Stimulated activated naive CD8-positive, alpha-beta T cell treated with anti-CD3 and anti-CD28 coated beads, Interleukin-15, amount 100 ng/mL, for 72 hours (primary cell): ENCODE measurements at regions not wholly inside any gene's neighbourhood (a gene's known extent, or its start where the extent isn't known, plus 50 kb on each side); places are given as distances from the start of the nearest gene placed in this dataset.
A peak's percentile ranks its signal among the peaks of the same experiment; 100 is the strongest.
"Not testable (repeated sequence)": the region's sequence is repeated elsewhere in the genome, so short reads cannot be mapped to it uniquely, and the experiment has no call there.

ENCODE experiments used
- ATAC-seq: fragments of 150-1000 bp; cut with Tn5 transposase; 2 replicates; pipeline ENCODE4 v1.10.0; 2021; ENCODE audit warnings: mild to moderate bottlenecking, moderate library complexity
- DNase-seq, 2 donors: peaks; one replicate each; pipeline ENCODE4 v3.0.0; 2021 to 2022
- H3K27ac Mint-ChIP-seq, 2 donors: one replicate each; pipeline ENCODE4 v1.8.0; 2022; ENCODE audit warnings: mild to moderate bottlenecking in 2 of 2, mixed read lengths in 2 of 2, moderate library complexity in 2 of 2
- H3K27me3 Mint-ChIP-seq: one replicate; pipeline ENCODE4 v1.8.0; 2022; ENCODE audit warnings: mixed read lengths
- H3K4me1 Mint-ChIP-seq: one replicate; pipeline ENCODE4 v1.8.0; 2022; ENCODE audit warnings: mild to moderate bottlenecking, mixed read lengths
- H3K4me3 Mint-ChIP-seq, 2 donors: one replicate each; pipeline ENCODE4 v1.8.0; 2022; ENCODE audit warnings: mild to moderate bottlenecking in 2 of 2, mixed read lengths in 2 of 2, moderate library complexity in 1 of 2
- H3K9me3 Mint-ChIP-seq, 2 donors: one replicate each; pipeline ENCODE4 v1.8.0; 2022; ENCODE audit warnings: mixed read lengths in 2 of 2

DNA sequence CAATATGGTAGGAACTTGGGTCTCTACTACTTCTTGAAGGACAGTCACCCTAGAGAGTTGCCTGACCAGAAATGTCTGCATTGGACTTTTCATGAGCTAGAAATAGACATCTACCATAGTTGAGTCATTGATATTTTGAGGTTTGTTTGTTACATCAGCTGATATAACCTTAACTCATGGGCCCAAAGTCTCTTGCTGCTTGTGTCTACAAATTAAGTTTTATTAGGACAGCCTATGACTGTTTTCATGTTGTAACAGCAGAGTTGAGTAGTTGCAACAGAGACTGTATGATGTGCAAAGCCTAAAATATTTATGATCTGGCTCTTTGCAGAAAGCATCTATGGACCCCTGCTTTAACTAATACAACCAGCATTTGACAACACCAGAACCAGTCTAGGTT, 155.3 kb downstream of the MIAT start:
- no peak overlapping the region for H3K27ac Mint-ChIP-seq

DNA sequence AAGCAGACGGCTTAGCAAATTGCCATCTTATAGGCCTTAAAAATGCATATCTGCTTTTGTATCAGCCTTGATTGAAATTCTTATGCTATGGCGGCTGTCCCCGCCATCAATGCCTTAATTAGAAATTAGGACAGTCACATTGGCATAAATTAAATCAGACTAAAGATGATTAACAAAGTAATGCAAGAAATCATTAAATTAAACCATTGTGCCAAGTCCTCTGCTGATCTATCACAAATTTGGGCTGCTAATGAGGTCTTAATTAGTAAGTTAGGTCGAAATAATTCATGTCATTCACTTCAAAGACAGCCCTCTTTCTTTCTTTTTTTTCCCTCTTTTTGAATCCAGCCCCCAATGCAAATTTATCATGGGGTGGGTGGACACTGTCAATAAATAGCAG, 159.3 kb downstream of the MIAT start:
- Mint-ChIP-seq H3K27ac (no peak overlapping the region), H3K4me3 (no peak overlapping the region), H3K9me3 (peaks cover 3 to 18% of the 10 kb centered on the region in 2 donors), H3K27me3 (no peaks in the 10 kb centered on the region), H3K4me1 (no peaks in the 10 kb centered on the region)
- no peak for DNase-seq
- no peak for ATAC-seq

More for the DNA sequence above, 155.3 kb downstream of the MIAT start:
- H3K27me3 Mint-ChIP-seq = no peaks in the 10 kb centered on the region
- peaks cover under 1 to 8% of the 10 kb centered on the region in 2 donors for H3K9me3 Mint-ChIP-seq
- H3K4me1 Mint-ChIP-seq = no peaks in the 10 kb centered on the region
- no peak for DNase-seq
- ATAC-seq = no peak
- no peak overlapping the region for H3K4me3 Mint-ChIP-seq

DNA sequence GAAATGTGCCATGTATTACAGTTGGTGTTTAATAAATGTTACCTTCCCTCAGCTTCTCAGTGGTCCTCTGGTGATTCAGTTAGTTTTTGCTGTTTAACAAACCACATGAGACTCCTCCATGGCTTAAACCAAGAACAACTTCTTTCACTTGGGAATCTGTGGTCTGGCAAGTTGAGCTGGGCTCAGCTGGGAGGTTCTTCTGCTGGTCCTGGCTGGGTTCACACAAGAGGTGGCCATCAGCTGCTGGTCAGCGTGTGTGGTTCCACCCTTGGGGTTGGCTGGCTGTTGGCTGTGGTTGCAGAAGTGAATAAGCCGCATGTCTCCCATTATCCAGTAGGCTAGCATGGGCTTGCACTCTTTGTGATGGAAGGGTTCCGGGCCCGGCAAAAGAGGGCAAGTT, 160.5 kb downstream of the MIAT start:
- no peak for ATAC-seq

DNA sequence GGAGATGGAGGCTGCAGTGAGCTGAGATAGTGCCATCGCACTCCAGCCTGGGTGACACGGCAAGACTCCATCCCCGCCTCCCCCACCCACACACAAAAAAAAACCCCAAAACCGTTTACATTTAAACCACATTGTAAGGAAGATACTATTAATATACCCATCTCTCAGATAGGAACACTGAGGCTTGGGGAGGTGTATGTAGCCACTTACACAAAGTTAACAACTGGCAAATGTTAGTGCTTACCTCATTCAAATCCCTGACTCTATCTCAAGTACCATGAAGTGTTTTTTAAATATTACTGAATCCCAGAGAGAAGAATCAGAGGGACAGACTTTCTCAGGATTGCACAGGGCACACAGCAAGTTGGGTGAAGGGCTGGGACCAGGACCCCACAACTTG, 164.5 kb downstream of the MIAT start:
- no peak for ATAC-seq
- Mint-ChIP-seq H3K4me1 (no peaks in the 10 kb centered on the region), H3K4me3 (no peak overlapping the region), H3K9me3 (peaks cover 3 to 18% of the 10 kb centered on the region in 2 donors), H3K27me3 (no peaks in the 10 kb centered on the region), H3K27ac (no peak overlapping the region)
- DNase-seq = no peak

More for the DNA sequence above, 160.5 kb downstream of the MIAT start:
- Mint-ChIP-seq H3K4me3 (no peak overlapping the region), H3K4me1 (no peaks in the 10 kb centered on the region), H3K27me3 (no peaks in the 10 kb centered on the region), H3K9me3 (peaks cover 3 to 18% of the 10 kb centered on the region in 2 donors), H3K27ac (peak overlapping the region in 1 of 2 donors; percentile 63)
- DNase-seq = no peak

DNA sequence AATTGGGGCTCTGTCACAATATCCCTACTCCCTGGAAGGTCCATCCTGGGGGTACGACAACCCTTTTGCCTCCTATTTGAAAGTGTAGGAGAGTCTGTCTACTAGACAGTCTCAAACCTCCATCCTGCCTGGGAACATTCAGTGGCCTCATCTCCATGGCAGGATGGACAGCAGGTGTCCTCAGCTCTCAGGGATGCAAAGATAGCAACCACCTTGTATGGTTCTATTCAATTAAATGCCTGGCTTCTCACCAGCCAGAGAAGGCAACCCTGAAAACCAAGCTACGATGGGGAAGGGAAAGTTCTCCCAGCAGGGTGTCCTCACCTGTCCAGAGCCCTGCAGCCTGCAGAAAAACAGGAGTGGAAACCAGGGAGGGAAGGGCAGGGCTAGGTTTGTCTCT, 164.9 kb downstream of the MIAT start:
- ATAC-seq (no peak), DNase-seq (no peak)
- H3K9me3 Mint-ChIP-seq = peaks cover 3 to 14% of the 10 kb centered on the region in 2 donors
- no peak overlapping the region for H3K4me3 Mint-ChIP-seq
- no peaks in the 10 kb centered on the region for H3K27me3 Mint-ChIP-seq
- no peak overlapping the region for H3K27ac Mint-ChIP-seq
- no peaks in the 10 kb centered on the region for H3K4me1 Mint-ChIP-seq

DNA sequence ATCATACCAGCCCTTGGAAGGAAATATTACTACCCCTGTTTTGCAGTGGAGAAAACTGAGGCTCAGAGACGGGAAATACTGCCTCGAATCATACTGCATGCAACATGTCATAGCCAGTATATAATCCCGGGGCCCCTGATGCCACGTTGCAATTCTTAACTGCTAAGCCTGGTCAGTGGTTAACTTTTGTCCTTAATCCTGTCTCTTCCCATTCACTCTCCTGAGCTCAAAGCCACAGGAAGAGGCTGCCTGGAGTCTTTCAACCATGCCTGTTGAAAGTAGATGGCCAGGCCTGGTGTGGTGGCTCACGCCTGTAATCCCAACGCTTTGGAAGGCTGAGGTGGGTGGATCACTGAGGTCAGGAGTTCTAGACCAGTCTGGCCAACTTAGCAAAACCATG, 166.6 kb downstream of the MIAT start:
- H3K9me3 Mint-ChIP-seq = no peaks in the 10 kb centered on the region
- H3K4me3 Mint-ChIP-seq = no peak overlapping the region
- DNase-seq (no peak), ATAC-seq (no peak)
- H3K27ac Mint-ChIP-seq = no peak overlapping the region
- no peaks in the 10 kb centered on the region for H3K27me3 Mint-ChIP-seq
- no peaks in the 10 kb centered on the region for H3K4me1 Mint-ChIP-seq

DNA sequence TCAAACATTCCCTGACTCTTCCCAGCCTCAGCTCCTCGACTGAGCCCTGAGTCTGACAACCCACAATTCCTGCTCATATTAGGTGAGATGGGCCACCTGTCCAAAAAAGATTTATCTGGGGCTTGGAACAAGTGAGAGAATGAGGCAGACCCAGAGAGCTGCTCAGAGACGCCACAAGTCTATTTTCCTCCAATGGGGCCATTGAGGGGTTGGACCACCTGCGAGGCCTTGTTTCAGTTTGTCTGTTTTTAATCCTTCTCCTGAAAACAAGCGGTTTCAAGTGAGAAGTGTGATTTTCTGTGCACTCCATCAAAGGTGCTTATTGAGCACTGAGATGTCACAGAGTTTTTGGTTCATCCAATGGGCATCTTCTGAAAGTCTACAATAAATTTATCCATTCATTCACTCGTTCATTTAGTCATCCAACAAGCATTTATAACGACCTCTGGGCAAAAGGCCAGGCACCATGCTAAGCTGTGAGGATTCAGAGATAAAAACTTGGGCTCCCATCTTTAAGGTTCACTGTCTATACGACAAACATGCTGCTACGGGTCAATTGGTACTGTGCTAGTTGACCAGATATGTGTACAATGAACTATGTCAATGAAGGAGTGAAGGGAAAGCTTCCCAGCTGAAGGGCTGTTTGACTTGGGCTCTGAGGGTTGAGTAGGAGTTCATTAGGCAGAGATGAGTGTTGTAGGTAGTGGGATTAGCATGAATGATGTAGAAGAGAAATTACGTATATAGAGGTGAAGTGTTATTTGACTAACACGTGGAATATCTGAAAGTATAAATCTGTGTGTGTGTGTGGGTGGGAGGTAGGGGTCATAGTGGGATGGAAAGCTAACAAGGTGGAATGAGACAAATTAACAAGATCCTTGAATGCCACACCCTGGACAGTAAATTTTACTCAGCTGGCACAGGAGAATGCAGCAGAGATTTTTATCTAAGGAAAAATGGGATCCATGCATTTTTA, 168.9 kb downstream of the MIAT start:
- Mint-ChIP-seq H3K4me3 (no peak overlapping the region), H3K27ac (no peak overlapping the region), H3K9me3 (no peaks in the 10 kb centered on the region), H3K4me1 (no peaks in the 10 kb centered on the region), H3K27me3 (no peaks in the 10 kb centered on the region)
- DNase-seq = no peak
- ATAC-seq = no peak

DNA sequence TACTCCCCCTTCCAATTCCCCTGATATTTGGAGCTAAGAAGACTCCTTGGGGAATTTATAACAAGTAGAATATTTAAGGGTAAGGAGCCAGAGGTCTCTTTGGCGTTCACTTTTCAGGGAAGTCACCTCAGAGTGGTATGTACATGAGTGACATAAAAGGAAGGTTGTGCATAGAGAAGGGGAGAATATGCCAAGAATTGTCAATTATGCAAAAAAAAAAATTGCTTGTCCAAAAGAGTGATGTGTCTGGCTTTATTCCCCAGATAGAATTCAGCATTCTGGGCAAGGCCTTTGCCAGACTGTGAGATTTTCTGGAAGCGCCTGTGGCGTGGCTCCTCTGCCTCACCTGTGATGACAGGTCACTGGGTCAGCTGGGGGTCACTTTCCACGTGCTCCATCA, 170.2 kb downstream of the MIAT start:
- DNase-seq (no peak), ATAC-seq (no peak)
- Mint-ChIP-seq H3K27ac (no peak overlapping the region), H3K4me3 (no peak overlapping the region), H3K4me1 (no peaks in the 10 kb centered on the region), H3K27me3 (no peaks in the 10 kb centered on the region), H3K9me3 (no peaks in the 10 kb centered on the region)

DNA sequence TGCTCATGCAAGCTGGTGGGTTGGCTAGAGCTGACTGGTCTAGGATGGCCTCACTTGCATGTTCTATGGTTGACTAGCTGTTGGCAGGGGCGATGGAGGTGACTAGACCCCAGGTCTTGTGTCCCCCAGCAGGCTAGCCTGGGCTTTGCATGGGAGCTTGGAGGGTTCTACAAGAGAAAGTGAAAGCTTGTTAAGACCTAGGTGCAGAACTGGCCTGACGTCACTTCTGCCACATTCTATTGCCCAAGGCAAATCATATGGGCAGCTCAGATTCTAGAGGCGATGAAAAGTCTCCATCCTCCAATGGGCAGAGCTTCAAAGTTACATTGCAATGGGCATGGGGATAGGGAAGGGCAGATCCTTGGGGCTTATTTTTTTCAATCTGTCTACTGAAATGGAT, 170.9 kb downstream of the MIAT start:
- H3K4me3 Mint-ChIP-seq = no peak overlapping the region
- H3K27ac Mint-ChIP-seq = no peak overlapping the region
- no peaks in the 10 kb centered on the region for H3K9me3 Mint-ChIP-seq
- no peak for ATAC-seq
- no peaks in the 10 kb centered on the region for H3K4me1 Mint-ChIP-seq
- H3K27me3 Mint-ChIP-seq = no peaks in the 10 kb centered on the region
- no peak for DNase-seq

DNA sequence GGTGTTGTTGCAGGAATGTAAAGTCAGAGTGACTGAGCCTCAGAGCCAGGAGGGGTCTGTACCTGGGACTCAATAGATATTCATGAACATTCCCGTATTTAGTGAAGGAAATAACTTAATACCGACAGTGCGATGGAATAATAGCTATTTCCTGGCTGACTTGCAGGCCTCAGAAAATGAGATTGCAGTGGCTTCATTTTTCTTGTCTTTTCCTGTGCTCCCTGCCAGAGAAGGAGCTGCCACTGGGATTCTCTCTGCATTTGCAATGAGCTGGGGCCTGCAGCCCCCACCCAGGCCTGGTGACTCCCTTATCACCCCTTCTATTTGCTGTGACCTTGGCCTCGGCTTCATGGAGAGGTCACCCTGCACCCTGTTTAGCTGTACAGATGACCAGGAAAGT, 173.4 kb downstream of the MIAT start:
- no peaks in the 10 kb centered on the region for H3K27me3 Mint-ChIP-seq
- ATAC-seq (no peak), DNase-seq (no peak)
- H3K27ac Mint-ChIP-seq = no peak overlapping the region
- no peaks in the 10 kb centered on the region for H3K4me1 Mint-ChIP-seq
- H3K4me3 Mint-ChIP-seq = no peak overlapping the region
- H3K9me3 Mint-ChIP-seq = no peaks in the 10 kb centered on the region

DNA sequence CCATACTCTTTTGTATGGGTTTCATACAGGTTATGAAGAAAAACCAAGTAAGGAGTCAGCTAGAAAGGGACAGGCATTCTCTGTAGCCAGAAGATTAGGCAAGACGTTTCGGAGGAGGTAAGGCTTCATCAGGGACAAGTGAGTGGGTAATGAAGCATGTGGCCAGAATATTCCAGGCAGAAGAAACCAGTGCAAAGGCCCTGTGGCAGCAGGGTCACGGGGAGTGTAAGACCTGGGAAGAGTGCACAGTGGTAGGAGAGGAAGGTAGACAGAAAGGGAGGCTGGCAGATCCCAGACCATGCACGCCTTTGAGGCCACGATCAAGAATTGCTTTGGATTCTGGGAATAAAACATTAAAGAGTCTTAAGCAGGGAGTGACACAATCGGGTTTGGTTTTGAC, 177.6 kb downstream of the MIAT start:
- H3K4me3 Mint-ChIP-seq = no peak overlapping the region
- H3K4me1 Mint-ChIP-seq = no peaks in the 10 kb centered on the region
- no peaks in the 10 kb centered on the region for H3K27me3 Mint-ChIP-seq
- H3K9me3 Mint-ChIP-seq = no peaks in the 10 kb centered on the region
- no peak overlapping the region for H3K27ac Mint-ChIP-seq
- ATAC-seq = no peak
- no peak for DNase-seq

DNA sequence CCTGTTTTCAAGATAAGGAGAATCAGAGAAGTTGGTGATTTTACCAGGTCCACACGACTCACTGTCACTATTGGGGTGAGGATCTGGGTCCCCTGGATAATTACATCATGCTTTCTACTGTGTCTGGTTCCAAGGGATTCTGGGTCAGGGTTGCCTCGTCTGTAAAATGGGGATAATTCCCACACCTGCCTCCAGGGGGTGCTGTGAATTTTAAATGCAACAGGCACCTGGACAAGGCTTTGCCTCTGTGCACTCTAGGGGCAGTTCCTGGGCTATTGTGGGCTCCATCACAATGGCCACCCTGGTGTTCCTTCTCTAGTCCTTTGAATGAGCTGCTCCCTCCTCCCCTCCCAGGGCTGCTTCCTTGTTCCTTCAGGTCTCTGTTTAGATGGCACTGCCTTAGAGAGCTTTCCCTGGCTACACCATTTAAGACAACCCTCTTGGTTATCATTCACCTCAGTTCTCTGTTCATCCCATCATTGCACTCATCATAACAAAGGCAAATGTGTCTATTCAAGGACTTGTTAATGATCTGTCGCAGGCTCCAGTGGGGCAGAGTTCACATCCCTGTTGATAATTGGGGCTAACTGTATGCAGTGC, 178.6 kb downstream of the MIAT start:
- Mint-ChIP-seq H3K4me3 (no peak overlapping the region), H3K27me3 (no peaks in the 10 kb centered on the region), H3K27ac (no peak overlapping the region), H3K9me3 (no peaks in the 10 kb centered on the region), H3K4me1 (no peaks in the 10 kb centered on the region)
- DNase-seq (peak; percentile 52 to 54), ATAC-seq (peak; percentile 60)

DNA sequence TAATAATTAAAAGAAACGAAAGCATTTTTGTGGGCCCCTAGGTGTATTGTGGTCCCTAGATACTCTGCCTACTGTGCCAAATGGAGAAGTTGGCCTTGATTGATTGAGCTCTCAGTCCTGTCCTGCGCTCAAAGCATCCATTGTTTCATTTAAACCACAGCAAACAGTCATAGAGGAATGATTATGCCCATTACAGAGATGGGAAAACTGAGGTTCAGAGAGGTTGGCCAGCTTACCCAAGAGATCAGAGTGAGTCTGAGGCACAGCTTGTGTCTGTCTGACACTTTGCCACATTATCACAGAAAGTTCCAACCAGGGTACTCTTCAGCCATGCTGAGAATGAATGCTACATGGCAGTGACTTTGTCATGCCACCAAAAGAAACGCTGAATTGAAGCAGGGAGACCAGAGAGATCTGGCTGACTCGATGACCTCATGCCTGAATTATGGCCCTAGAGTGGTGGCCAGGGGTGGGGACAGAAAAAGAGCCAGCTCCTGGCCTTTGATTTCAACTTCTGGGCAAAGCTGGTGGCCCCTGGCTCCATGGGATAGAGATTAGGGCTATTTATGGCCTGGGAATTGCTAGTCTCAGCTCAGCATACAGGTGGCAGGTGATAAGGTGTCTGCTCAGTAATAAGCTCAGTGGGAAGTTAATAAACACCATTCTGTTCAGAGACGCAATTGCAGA, 180.5 kb downstream of the MIAT start:
- DNase-seq (no peak), ATAC-seq (no peak)
- H3K4me1 Mint-ChIP-seq = no peaks in the 10 kb centered on the region
- no peaks in the 10 kb centered on the region for H3K27me3 Mint-ChIP-seq
- H3K9me3 Mint-ChIP-seq = no peaks in the 10 kb centered on the region
- H3K4me3 Mint-ChIP-seq = no peak overlapping the region
- peak overlapping the region in 1 of 2 donors; percentile 22 for H3K27ac Mint-ChIP-seq

DNA sequence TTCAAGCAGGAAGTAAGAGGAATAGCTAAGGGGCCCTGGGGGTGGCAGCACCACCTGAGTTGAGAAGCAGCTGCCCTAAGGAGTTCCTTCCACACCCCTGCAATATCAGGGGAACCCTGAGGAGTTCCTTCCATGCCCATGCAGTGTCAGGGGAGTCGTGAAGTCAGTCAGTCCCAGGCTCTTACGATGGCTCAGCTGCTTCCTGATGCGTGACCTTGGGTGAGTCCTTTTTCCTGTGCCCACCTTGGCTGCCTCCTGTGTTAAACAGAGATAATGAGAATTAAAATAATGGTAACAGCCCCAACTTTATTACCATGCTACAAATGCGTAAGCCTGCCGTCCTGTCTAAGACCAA, 181.1 kb downstream of the MIAT start:
- Mint-ChIP-seq H3K27ac (no peak overlapping the region), H3K4me1 (no peaks in the 10 kb centered on the region), H3K27me3 (no peaks in the 10 kb centered on the region), H3K9me3 (no peaks in the 10 kb centered on the region), H3K4me3 (no peak overlapping the region)
- DNase-seq = no peak
- no peak for ATAC-seq

DNA sequence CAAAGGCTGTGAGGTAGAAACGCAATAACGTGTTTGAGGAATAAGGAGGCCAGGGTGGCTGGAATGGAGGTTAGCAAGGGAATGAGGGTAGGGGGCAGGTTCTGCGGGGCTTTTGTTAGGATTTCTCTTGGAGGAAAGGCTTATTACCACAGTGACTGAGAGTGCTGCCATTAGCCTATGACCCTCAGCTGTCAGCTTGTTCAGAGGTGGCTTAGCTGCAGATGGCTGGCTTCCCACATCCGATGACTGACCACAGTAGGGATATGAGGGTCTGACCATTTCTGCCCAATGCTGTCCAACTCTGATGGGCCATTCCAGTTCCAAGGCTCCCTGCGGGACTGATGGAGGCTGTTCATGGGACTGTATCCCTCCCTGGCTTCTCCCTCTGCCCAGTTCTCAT, 181.8 kb downstream of the MIAT start:
- no peaks in the 10 kb centered on the region for H3K9me3 Mint-ChIP-seq
- ATAC-seq (no peak), DNase-seq (no peak)
- no peaks in the 10 kb centered on the region for H3K4me1 Mint-ChIP-seq
- no peaks in the 10 kb centered on the region for H3K27me3 Mint-ChIP-seq
- H3K4me3 Mint-ChIP-seq = no peak overlapping the region
- no peak overlapping the region for H3K27ac Mint-ChIP-seq

DNA sequence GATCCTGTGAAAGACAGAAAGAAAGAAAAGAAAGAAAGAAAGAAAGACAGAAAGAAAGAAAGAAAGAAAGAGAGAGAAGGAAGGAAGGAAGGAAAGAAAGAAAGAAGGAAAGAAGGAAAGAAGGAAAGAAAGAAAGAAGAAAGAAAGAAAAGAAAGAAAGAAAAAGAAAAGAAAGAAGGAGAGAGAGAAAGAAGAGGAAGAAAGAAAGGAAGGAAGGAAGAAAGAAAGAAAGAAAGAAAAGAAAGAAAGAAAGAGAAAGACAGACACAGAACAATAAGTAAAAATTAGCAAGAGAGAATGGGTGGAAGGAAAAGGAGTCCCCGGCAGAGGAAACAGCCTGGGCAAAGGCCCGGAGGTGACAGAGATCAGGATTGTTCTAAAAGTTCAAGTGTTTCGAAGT, 183.4 kb downstream of the MIAT start:
- not testable (repeated sequence) for H3K4me1 Mint-ChIP-seq, H3K9me3 Mint-ChIP-seq, ATAC-seq, H3K27me3 Mint-ChIP-seq, H3K4me3 Mint-ChIP-seq, DNase-seq
- H3K27ac Mint-ChIP-seq = peak overlapping the region in 1 of 2 donors; percentile 77
